ENCODE measurements at regions not wholly inside any gene's neighbourhood (a gene's known extent, or its start where the extent isn't known, plus 50 kb on each side); places are given as distances from the start of the nearest gene placed in this dataset.

DNA sequence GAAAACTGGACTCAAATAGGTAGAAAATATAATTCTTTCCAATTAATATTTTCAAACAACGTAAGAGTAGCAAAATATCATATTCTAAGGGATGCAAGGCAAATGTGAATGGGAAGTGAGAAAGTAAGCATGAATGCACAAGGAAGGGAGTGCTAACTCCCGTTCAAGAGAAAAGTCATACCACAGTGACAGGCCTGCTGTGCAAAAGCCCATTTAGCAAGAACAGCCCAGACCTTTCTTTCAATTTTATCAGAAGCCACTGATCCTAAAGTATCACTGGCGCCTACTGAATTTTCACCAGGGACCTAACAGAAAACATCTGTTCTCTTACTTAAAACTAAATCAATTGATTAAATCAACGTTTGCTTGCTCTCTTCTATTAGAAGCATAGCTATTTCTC, 157.9 kb upstream of the DKK2 start:
- Histone ChIP-seq H3K27me3 (no peaks in the 10 kb centered on the region), H3K4me1 (ENCODE audit: low read depth) (no peaks in the 10 kb centered on the region), H3K9me3 (ENCODE audit: low read depth) (no peaks in the 10 kb centered on the region), H3K4me3 (no peak overlapping the region), H3K36me3 (no peaks in the 10 kb centered on the region), H3K27ac (no peak overlapping the region)
- TF ChIP-seq, protein P1, sequence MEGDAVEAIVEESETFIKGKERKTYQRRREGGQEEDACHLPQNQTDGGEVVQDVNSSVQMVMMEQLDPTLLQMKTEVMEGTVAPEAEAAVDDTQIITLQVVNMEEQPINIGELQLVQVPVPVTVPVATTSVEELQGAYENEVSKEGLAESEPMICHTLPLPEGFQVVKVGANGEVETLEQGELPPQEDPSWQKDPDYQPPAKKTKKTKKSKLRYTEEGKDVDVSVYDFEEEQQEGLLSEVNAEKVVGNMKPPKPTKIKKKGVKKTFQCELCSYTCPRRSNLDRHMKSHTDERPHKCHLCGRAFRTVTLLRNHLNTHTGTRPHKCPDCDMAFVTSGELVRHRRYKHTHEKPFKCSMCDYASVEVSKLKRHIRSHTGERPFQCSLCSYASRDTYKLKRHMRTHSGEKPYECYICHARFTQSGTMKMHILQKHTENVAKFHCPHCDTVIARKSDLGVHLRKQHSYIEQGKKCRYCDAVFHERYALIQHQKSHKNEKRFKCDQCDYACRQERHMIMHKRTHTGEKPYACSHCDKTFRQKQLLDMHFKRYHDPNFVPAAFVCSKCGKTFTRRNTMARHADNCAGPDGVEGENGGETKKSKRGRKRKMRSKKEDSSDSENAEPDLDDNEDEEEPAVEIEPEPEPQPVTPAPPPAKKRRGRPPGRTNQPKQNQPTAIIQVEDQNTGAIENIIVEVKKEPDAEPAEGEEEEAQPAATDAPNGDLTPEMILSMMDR (IDR thresholded peaks at IDR 0.05; ENCODE audit: low read depth, low read length): no peak
- DNase-seq (ENCODE audit: low read depth in 1 of 2, low spot score in 1 of 2): no peak

GRCh38 chr4:107192601-107193000, 156.5 kb upstream of the DKK2 start:
- Histone ChIP-seq H3K4me3 (no peak overlapping the region), H3K4me1 (ENCODE audit: low read depth) (no peaks in the 10 kb centered on the region), H3K36me3 (no peaks in the 10 kb centered on the region), H3K27ac (no peak overlapping the region), H3K27me3 (no peaks in the 10 kb centered on the region), H3K9me3 (ENCODE audit: low read depth) (no peaks in the 10 kb centered on the region)
- no peak for DNase-seq (ENCODE audit: low read depth in 1 of 2, low spot score in 1 of 2)
- TF ChIP-seq, protein P1 (IDR thresholded peaks at IDR 0.05; ENCODE audit: low read depth, low read length): no peak

DNA sequence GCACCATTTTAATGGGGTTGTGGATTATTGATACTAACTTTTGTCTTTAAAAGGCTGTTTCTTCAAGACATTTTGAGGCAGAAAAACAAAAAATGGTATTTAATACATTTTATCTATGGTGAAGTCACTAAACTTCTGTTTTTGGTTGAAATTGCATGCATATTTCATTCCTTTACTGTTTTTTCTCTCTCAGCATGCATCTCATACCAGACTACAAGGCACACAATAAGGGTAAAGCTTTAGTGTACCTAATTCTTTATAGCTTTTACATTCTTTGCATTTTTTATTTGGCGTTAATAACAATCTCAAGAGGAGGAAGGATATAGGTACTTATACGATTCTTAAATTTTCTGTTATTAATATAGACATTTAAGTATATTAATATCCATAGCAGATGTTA, 151.0 kb upstream of the DKK2 start:
- Histone ChIP-seq H3K4me1 (ENCODE audit: low read depth) (no peaks in the 10 kb centered on the region), H3K9me3 (ENCODE audit: low read depth) (no peaks in the 10 kb centered on the region), H3K27ac (no peak overlapping the region), H3K4me3 (no peak overlapping the region), H3K36me3 (no peaks in the 10 kb centered on the region), H3K27me3 (no peaks in the 10 kb centered on the region)
- TF ChIP-seq, protein P1 (IDR thresholded peaks at IDR 0.05; ENCODE audit: low read depth, low read length): no peak
- DNase-seq (ENCODE audit: low read depth in 1 of 2, low spot score in 1 of 2): no peak

- no peaks in the 10 kb centered on the region for H3K36me3 ChIP-seq
- H3K27ac ChIP-seq: no peak overlapping the region
- H3K4me3 ChIP-seq: no peak overlapping the region
- TF ChIP-seq, protein P1 (IDR thresholded peaks at IDR 0.05; ENCODE audit: low read depth, low read length): peak; percentile 78
- no peaks in the 10 kb centered on the region for H3K9me3 ChIP-seq (ENCODE audit: low read depth)
- H3K4me1 ChIP-seq (ENCODE audit: low read depth): no peaks in the 10 kb centered on the region
- peak; percentile 71 to 79 for DNase-seq (ENCODE audit: low read depth in 1 of 2, low spot score in 1 of 2)
- H3K27me3 ChIP-seq: no peaks in the 10 kb centered on the region
Observed at GRCh38 chr4:107183155-107183774, 147.2 kb upstream of the DKK2 start.

DNA sequence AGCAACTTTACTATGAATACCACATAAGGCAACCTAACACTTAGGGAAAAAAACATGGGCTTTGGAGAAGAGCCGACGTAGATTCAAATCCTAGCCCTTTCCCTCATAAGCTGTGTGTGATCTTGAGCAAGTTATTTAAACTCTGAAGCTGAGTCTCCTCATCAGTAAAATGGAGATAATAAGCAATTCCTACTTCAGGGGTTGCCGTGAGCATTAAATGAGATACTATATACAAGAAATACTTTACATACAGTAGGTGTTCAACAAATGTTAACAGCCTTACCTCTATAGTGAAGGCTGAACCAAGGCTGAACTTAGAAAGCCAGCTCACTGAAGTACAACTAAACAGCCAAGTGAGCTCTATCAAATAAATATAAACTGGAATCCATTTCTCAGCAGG, 146.2 kb upstream of the DKK2 start:
- Histone ChIP-seq H3K9me3 (ENCODE audit: low read depth) (no peaks in the 10 kb centered on the region), H3K27ac (no peak overlapping the region), H3K4me3 (no peak overlapping the region), H3K36me3 (no peaks in the 10 kb centered on the region), H3K27me3 (no peaks in the 10 kb centered on the region), H3K4me1 (ENCODE audit: low read depth) (no peaks in the 10 kb centered on the region)
- TF ChIP-seq, protein P1 (IDR thresholded peaks at IDR 0.05; ENCODE audit: low read depth, low read length): no peak
- no peak for DNase-seq (ENCODE audit: low read depth in 1 of 2, low spot score in 1 of 2)
